Activated CD4-positive, alpha-beta T cell treated with anti-CD3 and anti-CD28 coated beads for 24 hours (primary cell): ENCODE measurements at regions not wholly inside any gene's neighbourhood (a gene's known extent, or its start where the extent isn't known, plus 50 kb on each side); places are given as distances from the start of the nearest gene placed in this dataset.
"Not testable (repeated sequence)": the region's sequence is repeated elsewhere in the genome, so short reads cannot be mapped to it uniquely, and the experiment has no call there.

ENCODE experiments used
- DNase-seq, 2 donors: peaks; one replicate each; pipeline ENCODE4 v3.0.0-alpha.2; 2020; ENCODE audit warnings: low read depth in 2 of 2

DNA sequence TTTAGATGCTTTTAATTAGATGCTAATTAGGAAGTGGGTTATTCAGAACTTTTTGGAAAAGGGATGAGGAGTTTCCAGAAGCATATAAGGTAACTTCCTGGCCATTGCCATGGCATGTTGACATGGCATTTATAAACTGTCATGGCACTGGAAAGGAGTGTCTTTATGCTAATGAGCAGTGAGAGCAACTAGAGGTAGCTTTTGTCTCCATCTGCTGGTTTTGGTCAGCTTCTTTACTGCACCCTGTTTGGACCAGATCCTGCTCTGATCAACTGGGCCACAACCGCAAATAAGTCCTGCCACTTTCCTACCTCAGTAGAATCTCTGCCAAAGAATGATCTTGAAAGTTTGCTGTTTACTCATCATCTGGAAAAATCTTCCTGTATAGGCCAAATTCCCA is 193.6 kb downstream of the FAM72C start:
- not testable (repeated sequence) for DNase-seq

DNA sequence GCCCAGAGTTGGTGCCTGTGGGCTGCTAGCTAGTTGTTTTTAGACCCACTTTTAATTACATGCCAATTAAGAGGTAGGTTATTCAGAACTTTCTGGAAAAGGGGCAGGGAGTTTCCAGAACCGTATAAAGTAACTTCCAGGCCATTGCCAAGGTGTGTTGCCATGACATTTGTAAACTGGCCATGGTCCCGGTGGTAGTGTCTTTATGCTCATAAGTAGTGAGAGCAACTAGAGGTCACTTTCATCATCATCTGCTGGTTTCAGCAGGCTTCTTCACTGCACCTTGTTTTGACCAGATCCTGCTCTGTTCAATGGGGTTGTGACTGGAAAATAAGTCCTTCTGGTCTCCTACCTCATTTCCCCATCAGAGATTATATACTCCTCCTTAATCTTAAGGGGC is 207.0 kb downstream of the FAM72C start:
- DNase-seq: not testable (repeated sequence)

DNA sequence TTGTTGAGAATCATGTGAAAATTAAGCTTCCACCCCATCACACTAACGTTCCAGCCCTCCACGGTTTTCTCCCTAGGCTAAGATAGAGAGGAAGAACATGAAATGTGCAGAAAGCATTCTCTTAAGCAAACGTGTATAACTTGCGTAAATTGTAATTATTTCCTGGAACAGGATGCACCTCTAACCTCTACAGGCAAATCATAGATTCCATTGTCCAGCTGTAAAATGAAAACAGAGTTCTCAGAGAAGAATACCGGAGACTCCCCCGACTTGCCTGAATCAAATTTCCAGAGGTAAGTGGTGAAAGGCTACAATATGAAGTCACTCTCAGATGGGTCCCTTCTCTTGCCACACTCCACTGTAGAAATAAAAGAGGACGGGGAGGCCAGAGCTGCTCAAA is 211.4 kb downstream of the FAM72C start:
- not testable (repeated sequence) for DNase-seq

DNA sequence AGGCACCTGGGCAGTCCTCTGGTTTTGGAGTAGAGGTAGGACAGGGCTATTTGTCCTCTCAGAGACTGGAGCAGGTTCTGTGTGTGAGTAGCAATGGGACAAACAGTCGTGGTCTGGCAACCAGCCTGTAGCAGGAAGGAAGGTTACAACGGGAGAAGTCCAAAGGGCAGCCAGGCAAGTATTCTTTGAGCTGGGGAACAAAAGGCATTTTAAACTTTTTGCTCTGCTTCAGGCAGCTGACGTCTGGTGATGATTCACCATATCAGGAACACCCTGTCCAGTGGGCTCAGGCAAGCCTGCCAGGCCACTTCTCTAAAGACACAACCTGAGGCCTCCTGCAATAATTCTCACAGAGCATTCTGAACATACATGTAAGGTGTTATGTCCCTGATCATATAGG is 215.8 kb downstream of the FAM72C start:
- not testable (repeated sequence) for DNase-seq

DNA sequence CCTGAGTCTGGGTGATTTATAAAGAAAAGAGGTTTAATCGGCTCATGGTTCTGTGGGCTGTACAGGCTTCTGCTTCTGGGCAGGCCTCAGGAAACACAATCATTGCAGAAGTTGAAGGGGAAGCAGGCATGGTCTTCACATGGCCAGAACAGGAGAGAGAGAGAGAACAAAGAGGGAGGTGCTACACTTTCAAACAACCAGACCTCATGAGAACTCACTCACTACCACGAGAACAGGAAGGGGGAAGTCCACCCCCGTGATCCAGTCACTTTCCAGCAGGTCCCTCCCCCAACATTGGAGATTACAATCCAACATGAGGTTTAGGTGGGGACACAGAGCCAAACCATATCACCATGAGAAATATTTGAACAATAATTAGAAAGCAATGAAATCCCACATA is 222.9 kb downstream of the FAM72C start:
- no peak for DNase-seq

DNA sequence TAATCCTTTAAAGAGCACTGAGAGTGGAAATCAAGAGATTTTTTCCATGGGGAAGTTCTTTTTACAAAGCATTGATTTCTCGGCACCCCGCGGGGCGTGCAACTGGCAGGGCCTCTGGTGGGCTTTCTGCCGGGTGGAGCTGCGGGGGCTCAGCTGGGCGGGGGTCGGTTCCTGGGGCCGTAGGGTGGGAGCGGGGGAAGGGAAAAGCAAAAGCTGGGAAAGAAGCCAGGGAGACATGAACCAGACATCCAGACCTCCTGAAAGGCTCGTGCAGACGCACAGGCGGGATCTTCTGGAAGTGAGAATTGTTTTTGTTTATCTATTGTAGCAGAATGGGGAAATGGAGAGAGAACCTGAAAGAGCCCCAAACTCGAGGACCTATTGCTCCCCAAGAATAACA is 235.2 kb downstream of the FAM72C start:
- DNase-seq: no peak

DNA sequence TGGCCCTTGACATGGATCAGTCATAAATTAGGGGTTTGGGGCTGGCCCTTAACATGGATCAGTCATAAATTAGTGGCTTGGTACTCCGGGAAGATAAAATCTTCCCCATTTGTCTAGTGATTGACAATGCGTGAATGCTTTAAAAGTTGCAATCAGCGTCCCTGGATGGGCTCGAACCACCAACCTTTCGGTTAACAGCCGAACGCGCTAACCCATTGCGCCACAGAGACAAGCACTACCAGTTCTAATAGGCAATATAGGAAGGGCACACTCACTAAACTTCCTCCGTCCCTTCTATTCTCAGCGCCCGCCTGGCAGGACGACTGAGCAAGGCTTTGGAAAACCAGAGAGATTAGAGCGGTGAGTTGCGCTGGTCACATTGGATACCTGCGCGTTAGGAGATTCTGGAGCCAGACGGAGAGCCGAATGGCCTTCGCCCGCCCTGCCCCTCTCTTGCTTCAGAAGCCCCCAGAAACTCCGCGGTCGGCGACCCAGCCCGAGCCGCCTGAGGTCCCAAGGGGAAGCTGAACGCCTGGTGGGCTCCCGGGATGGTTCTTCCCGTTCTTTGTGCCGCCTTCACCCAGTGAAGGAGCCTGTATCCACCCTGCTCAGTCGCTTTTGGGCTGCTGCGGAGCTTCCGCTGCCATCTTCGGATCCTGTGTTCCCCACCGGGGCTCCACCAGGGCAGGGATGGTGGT is 235.9 kb downstream of the FAM72C start:
- no peak for DNase-seq

DNA sequence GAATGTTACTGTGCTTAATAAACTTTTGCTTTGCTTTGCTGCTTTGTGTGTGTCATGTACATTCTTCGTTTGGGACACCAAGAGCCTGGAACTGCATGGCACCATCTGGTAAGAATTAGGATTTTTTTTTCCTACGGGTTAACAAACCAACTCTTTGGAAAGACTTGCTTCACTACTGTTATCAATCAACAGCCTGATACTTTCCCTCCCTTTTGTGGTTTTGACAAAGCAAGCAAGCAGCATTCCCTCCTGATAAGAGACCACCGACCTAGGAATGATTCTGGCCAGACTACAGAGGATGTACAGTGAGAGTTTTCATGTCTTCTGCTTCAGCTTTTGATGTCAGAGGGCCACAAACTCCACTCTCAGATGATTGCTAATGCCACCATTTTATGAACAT is 237.5 kb downstream of the FAM72C start:
- DNase-seq: not testable (repeated sequence)

DNA sequence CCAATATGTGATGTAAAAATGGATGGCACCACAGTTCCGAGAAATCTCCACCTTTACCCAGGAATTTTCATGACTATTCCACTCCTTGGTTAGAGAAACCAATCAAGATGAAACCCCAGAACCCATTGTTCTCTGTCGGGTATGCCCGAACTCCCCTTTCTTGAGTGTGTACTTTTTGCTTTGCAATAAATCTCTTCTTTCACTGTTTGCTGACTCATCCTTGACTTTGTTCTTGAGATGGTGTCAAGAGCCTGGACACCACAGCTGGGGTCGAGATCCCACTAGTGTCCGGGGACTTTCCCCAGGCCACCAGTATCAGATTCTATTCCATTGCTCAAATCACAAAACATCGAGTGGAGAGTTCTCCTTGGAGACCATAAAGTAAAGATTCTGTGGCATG is 240.9 kb downstream of the FAM72C start:
- DNase-seq: not testable (repeated sequence)

DNA sequence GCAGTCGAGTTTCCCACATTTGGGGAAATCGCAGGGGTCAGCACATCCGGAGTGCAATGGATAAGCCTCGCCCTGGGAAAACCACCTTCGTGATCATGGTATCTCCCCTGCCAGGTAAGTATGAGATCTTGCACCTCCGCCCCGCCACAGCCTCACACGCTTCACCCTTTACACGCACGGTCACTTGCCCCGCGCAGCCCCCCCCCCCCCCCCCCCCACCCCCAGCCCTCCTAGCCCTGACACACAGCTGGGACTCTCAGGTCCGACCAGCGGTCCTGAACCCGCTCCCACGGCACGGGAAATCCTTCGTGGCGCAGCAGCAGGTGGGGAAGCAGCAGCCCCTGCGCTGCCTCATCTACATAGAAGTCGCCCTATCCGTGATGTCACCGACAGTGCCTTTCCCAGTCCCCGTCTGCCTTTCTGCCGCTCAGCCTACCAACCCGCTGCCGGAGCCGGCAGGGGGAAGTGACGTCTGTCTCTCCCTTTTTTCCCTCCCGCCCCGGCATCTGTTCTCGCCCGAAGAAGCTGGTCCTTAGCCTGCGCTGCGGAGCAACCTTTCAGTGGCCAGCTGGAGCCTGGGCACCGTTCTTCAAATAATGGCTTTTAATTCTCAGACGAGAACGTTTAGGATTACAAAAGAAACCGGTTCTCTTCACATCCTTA is 242.2 kb downstream of the FAM72C start:
- not testable (repeated sequence) for DNase-seq

DNA sequence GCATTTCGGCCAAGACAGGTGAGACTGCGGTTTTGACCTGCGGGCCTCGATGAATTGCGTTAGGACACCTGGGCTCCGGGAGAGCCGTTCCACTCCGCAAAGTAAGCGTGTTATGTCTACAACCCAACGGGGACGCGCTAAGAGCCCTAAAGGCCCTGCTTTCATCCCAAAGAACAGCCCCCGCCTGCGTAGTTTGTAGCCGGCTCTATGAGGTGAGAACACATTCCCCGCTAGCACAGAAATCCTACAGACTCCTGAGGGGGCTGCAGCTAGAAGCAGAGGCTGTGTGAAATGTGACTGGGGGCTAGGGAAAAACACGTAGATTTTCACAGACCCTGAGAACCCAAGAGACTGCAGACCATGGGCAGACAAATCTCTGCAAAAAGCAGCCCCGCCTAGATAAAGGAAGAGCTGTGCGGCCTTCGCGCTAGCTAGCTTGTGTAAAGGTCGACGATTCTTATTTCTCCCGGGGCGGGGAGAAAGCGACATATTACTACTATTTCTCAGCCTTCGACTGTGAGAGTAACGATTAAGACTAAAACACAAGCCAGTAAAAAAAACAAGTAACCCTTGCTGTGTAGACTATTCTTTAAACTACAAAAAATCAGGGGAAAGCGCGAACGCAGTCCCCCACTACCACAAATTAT is 242.9 kb downstream of the FAM72C start:
- DNase-seq: not testable (repeated sequence)

DNA sequence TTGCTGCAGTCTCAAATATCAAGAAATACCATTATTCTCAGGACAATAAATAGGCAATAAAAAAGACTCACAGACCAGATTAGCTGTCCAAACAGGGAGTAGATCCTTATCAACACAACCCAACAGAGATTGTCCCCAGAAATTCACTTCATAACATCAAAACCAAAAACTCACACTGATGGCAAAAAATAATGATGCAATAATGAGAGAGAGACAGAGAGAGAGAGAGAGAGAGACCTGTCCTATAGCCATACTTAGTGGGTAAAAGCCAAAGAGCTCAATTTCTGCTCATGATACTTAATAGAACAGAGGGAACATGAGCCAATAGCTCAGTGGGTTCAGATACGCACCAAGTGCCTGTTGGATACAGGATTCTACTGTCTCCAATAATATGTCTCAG is 244.5 kb downstream of the FAM72C start:
- no peak for DNase-seq

DNA sequence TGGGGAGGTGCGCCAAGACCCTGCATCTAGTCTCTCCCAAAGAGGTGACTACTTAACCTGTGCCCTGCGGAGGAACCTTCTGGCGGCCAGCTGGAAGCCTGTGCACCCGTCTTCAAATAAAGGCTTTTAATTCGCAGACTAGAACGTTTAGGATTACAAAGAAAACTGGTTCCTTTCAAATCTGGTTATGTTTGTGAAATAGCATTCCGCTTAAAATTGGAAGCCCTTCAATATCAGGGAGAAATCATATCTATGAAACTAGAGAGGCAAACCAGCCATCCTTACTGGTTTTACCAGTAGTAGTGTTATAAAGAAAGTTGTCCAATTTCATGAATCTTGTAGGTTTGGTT is 250.8 kb downstream of the FAM72C start:
- no peak for DNase-seq

DNA sequence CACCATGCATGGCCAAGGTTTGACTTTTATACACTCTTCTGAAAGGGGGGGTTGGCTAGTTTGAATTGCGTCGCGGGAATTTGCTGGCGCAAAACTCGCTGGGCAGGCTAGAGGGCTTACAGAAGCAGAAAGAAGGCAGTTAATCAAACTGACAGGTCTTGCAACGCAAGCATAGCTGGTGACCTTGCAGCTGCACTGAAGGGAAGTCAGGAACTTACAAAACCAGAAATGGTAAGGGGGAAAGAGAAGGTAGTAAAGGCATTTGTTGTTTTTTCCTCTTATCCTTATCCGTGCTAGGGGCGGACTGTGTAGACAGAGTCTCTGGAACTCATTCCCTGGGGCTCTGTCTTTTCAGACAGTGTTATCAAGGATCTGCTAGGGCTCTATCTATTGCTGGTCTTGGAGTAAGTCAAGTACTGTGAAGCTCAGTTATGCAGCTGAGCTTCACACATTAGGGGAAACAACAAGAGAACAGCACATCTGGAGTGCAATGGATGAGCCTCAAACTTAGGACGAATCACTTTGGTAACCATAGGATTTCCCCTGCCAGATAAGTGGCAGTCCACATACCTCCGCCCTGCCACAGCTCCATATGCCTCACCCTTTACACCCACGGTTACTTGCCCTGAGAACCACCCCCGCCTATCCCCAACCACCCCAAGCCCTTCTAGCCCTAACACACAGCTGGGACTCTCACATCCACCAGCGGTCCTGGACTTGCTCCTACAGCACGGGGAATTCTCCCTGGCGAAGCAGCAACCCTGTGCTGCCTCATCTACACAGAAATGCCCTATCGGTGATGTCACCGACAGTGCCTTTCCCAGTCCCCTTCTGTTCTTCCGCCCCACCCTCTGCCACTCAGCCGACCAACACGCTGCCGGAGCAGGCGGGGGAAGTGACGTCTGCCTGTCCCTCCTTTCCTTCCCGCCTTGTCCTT is 251.4 kb downstream of the FAM72C start:
- no peak for DNase-seq

DNA sequence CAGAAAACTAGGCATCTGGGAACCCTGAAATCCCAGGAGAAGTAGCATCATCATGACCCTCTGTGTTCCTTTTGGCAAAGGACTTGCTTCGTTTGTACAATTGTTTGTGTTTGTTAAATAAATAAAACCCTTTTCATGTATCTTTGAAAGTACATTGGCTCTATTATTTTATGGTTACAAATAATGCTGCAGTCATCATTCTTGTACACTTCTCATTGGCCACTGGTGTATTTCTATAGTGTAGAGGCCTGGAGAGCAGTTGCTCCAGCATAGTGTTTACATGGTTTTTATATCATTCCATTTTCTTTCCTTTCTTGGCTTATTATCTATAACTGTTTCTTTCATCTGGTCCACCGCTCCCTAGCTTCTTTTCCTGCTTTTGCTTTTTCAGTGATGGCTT is 253.3 kb downstream of the FAM72C start:
- DNase-seq: no peak

DNA sequence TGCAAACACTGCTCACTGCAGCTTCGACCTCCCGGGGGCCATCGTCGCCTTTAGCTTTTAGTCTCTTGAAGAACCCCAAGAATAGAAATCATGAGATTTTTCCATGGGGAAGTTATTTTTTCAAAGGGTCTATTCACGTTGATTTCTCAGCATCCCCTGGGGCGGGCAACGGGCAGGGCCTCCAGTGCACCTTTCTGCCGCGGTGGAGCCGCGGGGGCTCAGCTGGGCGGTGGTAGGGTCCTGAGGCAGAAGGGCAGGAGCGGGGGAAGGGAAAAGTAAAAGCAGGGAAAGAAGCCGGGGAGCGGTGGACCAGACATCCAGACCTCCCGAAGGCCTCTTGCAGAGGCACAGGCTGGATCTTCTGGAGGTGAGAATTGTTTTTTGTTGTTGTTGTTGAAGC is 253.8 kb downstream of the FAM72C start:
- no peak for DNase-seq

DNA sequence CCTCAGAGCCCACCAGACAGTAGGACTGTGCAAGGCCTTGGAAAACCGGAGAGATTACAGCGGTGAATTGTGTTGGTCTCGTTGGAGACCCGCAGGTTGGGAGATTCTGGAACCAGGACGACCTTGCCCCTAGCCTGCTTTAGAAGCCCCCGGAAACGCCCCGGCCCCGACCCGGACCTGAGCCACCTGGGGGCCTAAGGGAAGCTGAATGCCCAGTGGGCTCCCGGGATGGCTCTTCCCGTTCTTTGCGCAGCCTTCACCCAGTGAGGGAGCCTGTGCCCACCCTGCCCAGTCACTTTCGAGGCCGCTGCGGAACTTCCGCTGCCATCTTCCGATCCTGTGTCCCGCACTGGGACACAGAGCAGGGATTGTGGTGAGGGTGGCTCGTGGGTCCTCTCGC is 254.4 kb downstream of the FAM72C start:
- DNase-seq: no peak

DNA sequence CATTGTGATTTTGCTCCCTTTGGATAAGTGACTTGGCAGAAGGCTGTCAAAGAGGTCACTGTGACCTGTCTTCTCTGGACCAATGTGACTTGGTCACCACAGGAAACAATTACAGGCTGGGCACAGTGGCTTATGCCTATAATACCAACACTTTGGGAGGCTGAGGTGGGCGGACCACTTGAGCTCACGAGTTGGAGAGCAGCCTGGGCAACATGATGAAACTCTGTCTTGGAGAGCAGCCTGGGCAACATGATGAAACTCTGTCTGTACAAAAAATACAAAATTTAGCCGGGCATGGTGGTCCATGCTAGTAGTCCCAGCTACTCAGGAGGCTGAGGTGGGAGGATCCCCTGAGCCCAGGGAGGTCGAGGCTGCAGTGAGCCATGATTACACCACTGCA is 256.9 kb downstream of the FAM72C start:
- DNase-seq: not testable (repeated sequence)

DNA sequence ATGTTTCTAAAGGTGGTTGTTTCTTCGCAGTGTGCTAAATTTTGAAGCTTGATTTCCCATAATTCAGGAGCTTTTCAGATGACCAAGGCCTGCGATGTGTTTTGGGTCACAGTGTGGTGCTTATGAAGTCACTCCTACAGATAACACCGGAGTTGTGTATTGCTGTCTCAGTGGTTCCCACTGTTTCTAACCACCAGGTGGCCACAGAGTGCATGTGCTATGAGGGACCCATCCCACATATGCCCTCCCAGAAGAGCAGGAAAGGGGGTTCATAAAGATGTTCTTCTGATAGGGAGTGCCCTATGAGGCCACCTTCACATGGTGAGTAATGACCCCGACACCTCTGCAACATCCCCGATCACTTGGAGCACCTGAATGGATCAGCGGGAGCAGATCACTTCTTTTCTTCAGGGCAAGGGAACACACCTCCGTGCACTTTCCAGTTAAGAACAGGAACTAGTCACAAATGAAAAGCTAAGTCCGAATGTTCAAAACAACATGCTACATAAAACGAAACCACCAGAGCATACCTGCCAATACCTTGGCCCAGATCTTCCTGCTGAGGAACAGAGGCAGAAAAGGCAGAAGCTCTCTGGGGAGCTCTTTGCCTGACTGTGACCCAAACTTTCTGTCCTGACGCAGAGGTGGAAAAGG is 262.1 kb downstream of the FAM72C start:
- DNase-seq: not testable (repeated sequence)

DNA sequence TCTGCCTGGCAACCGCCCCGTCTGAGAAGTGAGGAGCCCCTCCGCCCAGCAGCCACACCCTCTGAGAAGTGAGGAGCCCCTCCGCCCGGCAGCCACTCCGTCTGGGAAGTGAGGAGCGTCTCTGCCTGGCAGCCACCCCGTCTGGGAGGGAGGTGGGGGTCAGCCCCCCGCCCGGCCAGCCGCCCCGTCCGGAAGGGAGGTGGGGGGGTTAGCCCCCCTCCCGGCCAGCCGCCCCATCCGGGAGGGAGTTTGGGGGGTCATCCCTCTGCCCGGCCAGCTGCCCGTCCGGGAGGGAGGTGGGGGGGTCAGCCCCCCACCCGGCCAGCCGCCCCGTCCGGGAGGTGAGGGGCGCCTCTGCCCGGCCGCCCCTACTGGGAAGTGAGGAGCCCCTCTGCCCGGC is 269.0 kb downstream of the FAM72C start:
- DNase-seq: not testable (repeated sequence)

DNA sequence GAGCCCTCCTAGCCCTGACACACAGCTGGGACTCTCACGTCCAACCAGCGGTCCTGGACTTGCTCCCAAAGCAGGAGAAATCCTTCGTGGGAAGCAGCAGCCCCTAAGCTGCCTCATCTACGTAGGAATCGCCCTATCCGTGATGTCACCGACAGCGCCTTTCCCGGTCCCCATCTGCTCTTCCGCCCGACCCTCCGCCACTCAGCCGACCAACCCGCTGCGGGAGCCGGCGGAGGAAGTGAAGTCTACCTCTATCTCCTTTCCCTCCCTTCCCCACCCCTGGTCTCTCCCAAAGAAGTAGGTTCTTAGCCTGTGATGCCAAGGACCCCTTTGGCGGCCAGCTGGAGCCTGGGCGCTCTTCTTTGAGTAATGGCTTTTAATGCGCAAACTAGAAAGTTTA is 272.1 kb downstream of the FAM72C start:
- no peak for DNase-seq

DNA sequence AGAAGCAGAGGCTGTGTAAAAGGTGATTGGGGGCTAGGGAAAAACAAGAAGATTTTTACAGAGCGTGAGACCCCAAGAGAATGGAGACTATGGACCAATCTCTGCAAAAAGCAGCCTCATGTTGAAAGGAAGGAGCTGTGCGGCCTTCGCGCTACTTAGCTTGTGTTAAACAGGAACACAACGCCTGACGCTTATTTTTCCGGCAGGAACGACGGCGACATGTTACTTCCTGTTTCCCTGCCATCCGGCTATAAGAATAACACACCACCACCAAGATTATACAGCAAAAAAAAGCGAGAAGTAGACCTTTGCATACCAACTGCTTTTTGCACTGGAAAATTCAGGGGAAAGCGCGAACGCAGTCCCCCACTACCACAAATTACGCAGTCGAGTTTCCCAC is 272.7 kb downstream of the FAM72C start:
- DNase-seq: no peak
